Neutrophil (primary cell): ENCODE measurements at regions not wholly inside any gene's neighbourhood (a gene's known extent, or its start where the extent isn't known, plus 50 kb on each side); places are given as distances from the start of the nearest gene placed in this dataset.

ENCODE experiments used
- H3K27ac ChIP-seq: fragments of 200-600 bp; sonication (generic); 2 replicates; pipeline ENCODE4 v1.5.1; 2016; ENCODE audit warnings: mild to moderate bottlenecking, moderate library complexity
- H3K27me3 ChIP-seq: fragments of 200-600 bp; sonication (generic); 2 replicates; pipeline ENCODE4 v1.6.0; 2016; ENCODE audit warnings: mild to moderate bottlenecking
- H3K36me3 ChIP-seq: fragments of 200-600 bp; sonication (generic); 2 replicates; pipeline ENCODE4 v1.5.1; 2017
- H3K4me1 ChIP-seq, 2 experiments: fragments of 200-600 bp in 1 of 2; sonication (generic) in 1 of 2; 1 replicate in 1 of 2; 2 replicates in 1 of 2; pipeline versions ENCODE4 v1.5.1 to v1.6.1; 2013 to 2016; ENCODE audit warnings: low read depth in 1 of 2, low read length in 1 of 2, mild to moderate bottlenecking in 1 of 2, moderate library complexity in 1 of 2; ENCODE audit not compliant: control insufficient read depth in 1 of 2, insufficient read depth in 1 of 2
- H3K4me3 ChIP-seq, 2 experiments: fragments of 200-600 bp in 1 of 2; sonication (generic) in 1 of 2; 1 replicate in 1 of 2; 2 replicates in 1 of 2; pipeline ENCODE4 v1.5.1; 2013 to 2016; ENCODE audit warnings: low read depth in 1 of 2, low read length in 1 of 2, mild to moderate bottlenecking in 1 of 2, moderate library complexity in 1 of 2
- H3K9me3 ChIP-seq: fragments of 200-600 bp; sonication (generic); 2 replicates; pipeline ENCODE4 v1.5.1; 2016
- CTCF ChIP-seq: fragments of 200-600 bp; sonication (generic); IDR thresholded peaks from 2 replicates; pipeline ENCODE4 v1.5.1; 2016; ENCODE audit warnings: antibody characterized with exemption

GRCh38 chrX:45980726-45981125 is 564.5 kb downstream of the ZNF674 start:
- TF ChIP-seq CTCF, result no peak
- Histone ChIP-seq H3K4me1 (no peaks in the 10 kb centered on the region), H3K4me3 (no peak overlapping the region), H3K36me3 (no peaks in the 10 kb centered on the region), H3K27me3 (no peaks in the 10 kb centered on the region), H3K27ac (no peak overlapping the region), H3K9me3 (no peaks in the 10 kb centered on the region)

- Histone ChIP-seq H3K9me3 (no peaks in the 10 kb centered on the region), H3K4me3 (no peak overlapping the region), H3K4me1 (no peaks in the 10 kb centered on the region), H3K27me3 (no peaks in the 10 kb centered on the region), H3K36me3 (no peaks in the 10 kb centered on the region), H3K27ac (no peak overlapping the region)
- TF ChIP-seq CTCF, result no peak
Measured at GRCh38 chrX:45975633-45976032, 569.6 kb downstream of the ZNF674 start.

GRCh38 chrX:45972636-45973035 is 572.6 kb downstream of the ZNF674 start:
- no peak for TF ChIP-seq CTCF
- Histone ChIP-seq H3K27ac (no peak overlapping the region), H3K27me3 (no peaks in the 10 kb centered on the region), H3K36me3 (no peaks in the 10 kb centered on the region), H3K4me3 (no peak overlapping the region), H3K9me3 (no peaks in the 10 kb centered on the region), H3K4me1 (no peaks in the 10 kb centered on the region)

GRCh38 chrX:45959567-45959966 is 585.7 kb downstream of the ZNF674 start:
- Histone ChIP-seq H3K4me1 (no peaks in the 10 kb centered on the region), H3K36me3 (no peaks in the 10 kb centered on the region), H3K9me3 (no peaks in the 10 kb centered on the region), H3K27me3 (no peaks in the 10 kb centered on the region), H3K27ac (no peak overlapping the region), H3K4me3 (no peak overlapping the region)
- no peak for TF ChIP-seq CTCF

GRCh38 chrX:45956191-45956870 is 588.9 kb downstream of the ZNF674 start:
- Histone ChIP-seq H3K4me1 (no peaks in the 10 kb centered on the region), H3K27ac (no peak overlapping the region), H3K36me3 (no peaks in the 10 kb centered on the region), H3K4me3 (no peak overlapping the region), H3K27me3 (no peaks in the 10 kb centered on the region), H3K9me3 (no peaks in the 10 kb centered on the region)
- TF ChIP-seq CTCF, result no peak

GRCh38 chrX:45955661-45956060 is 589.6 kb downstream of the ZNF674 start:
- H3K27me3 ChIP-seq, result no peaks in the 10 kb centered on the region
- no peak for TF ChIP-seq CTCF

More at GRCh38 chrX:45955661-45956060, 589.6 kb downstream of the ZNF674 start:
- Histone ChIP-seq H3K9me3 (no peaks in the 10 kb centered on the region), H3K36me3 (no peaks in the 10 kb centered on the region), H3K27ac (no peak overlapping the region), H3K4me3 (no peak overlapping the region), H3K4me1 (no peaks in the 10 kb centered on the region)
